Esophagus muscularis mucosa (tissue), 4 donors: ENCODE measurements at regions not wholly inside any gene's neighbourhood (a gene's known extent, or its start where the extent isn't known, plus 50 kb on each side); places are given as distances from the start of the nearest gene placed in this dataset.

Source experiments
- CTCF ChIP-seq, 3 experiments: fragments of 200-600 bp in 2 of 3; fragments of 450-650 bp in 1 of 3; sonication (generic) in 2 of 3; IDR thresholded peaks; one replicate each; pipeline ENCODE4 v1.5.1; 2017 to 2019; ENCODE audit warnings: antibody characterized with exemption in 3 of 3, mild to moderate bottlenecking in 2 of 3, moderate library complexity in 1 of 3
- EP300 ChIP-seq: sonication (generic); formaldehyde crosslinking; IDR thresholded peaks from one replicate; pipeline ENCODE4 v1.6.1; 2017; ENCODE audit warnings: antibody characterized with exemption
- POLR2AphosphoS5 ChIP-seq, 2 donors: sonication (generic); formaldehyde crosslinking; IDR thresholded peaks; one replicate each; pipeline ENCODE4 v1.6.1; 2017; ENCODE audit warnings: antibody characterized with exemption in 2 of 2

- no peak for TF ChIP-seq CTCF (IDR thresholded peaks at IDR 0.05)
- TF ChIP-seq POLR2AphosphoS5 (IDR thresholded peaks at IDR 0.05): no peak
- TF ChIP-seq EP300: no peak
These were observed 59.2 kb upstream of the PRIMA1 start for GRCh38 chr14:93847473-93847872.
